Spinal cord (tissue), 9 donors: ENCODE measurements at regions not wholly inside any gene's neighbourhood (a gene's known extent, or its start where the extent isn't known, plus 50 kb on each side); places are given as distances from the start of the nearest gene placed in this dataset.

Source experiments
- DNase-seq, 6 donors: peaks; one replicate each; pipeline versions ENCODE4 v3.0.0 to v3.0.0-alpha.2; 2013 to 2015; ENCODE audit warnings: low spot score in 6 of 6, low read depth in 4 of 6
- H3K27ac ChIP-seq: one replicate; pipeline ENCODE4 v1.5.1; 2013; ENCODE audit warnings: low read depth, low read length, control low read depth
- H3K27me3 ChIP-seq: one replicate; pipeline ENCODE4 v1.6.1; 2013; ENCODE audit warnings: low read length; ENCODE audit not compliant: control insufficient read depth, insufficient read depth
- H3K36me3 ChIP-seq: one replicate; pipeline ENCODE4 v1.6.1; 2013; ENCODE audit warnings: low read length; ENCODE audit not compliant: control insufficient read depth, insufficient read depth
- H3K4me1 ChIP-seq: one replicate; pipeline ENCODE4 v1.6.1; 2013; ENCODE audit warnings: low read length; ENCODE audit not compliant: control insufficient read depth, insufficient read depth
- H3K4me3 ChIP-seq: one replicate; pipeline ENCODE4 v1.5.1; 2013; ENCODE audit warnings: low read depth, low read length, control low read depth
- H3K9me3 ChIP-seq: one replicate; pipeline ENCODE4 v1.6.1; 2013; ENCODE audit warnings: low read length; ENCODE audit not compliant: control insufficient read depth, insufficient read depth
- WGBS: methylation state at CpG from one replicate; pipeline ENCODE4 v1.1.5; 2013; ENCODE audit warnings: missing lambda C conversion rate; ENCODE audit not compliant: insufficient coverage; 5-methylcytosine and 5-hydroxymethylcytosine counted together
- donor health status: healthy.

DNA sequence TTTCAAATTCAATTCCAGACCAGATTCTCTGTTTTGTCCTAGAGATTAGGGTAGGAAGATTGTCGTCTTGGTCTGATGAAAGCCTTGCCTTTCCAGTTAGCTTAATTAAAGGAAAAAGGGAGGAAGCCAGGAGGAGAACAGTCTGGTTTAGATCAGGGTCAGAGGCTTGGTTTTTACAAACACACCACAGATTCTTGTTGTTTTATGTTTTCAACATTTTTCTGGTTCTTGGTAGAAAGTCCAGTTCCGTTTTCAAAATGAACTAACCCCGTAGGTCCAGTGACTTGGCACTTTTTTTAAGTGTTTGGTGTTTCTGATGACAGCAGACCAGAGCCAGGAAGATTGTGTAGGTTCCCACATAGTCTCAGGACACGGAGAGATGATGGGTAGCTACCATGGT, 167.1 kb upstream of the INHBA start:
- no peaks in the 10 kb centered on the region for H3K36me3 ChIP-seq
- no peak overlapping the region for H3K4me3 ChIP-seq
- peaks cover 7% of the 10 kb centered on the region for H3K9me3 ChIP-seq
- no peak for DNase-seq
- WGBS, result 76% methylated on average over 2 of the region's 4 CpGs
- H3K27me3 ChIP-seq, result no peaks in the 10 kb centered on the region
- no peaks in the 10 kb centered on the region for H3K4me1 ChIP-seq
- no peak overlapping the region for H3K27ac ChIP-seq

DNA sequence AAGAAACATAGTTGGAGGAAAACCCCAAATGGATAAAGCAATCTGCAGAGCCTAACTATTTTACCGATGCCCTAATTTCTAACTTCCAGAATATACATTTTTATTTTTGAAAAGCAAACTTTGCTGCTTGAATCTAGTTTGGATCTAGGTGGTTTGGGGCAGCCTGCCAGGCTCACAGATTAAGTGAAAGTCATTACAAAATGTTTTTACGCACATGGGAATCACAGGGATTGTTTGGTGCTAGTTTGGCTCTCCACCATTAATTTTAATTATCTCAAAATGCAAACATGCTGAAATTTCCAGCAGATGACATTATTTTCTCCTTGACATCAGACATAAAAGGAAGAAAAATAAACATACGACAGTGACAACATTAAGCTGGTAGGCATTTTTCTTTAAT, 166.7 kb upstream of the INHBA start:
- H3K4me3 ChIP-seq, result no peak overlapping the region
- no peak for DNase-seq
- no peaks in the 10 kb centered on the region for H3K36me3 ChIP-seq
- peaks cover 7% of the 10 kb centered on the region for H3K9me3 ChIP-seq
- WGBS, result no CpG with 5 or more reads among the region's 3 CpGs
- no peaks in the 10 kb centered on the region for H3K27me3 ChIP-seq
- H3K27ac ChIP-seq, result no peak overlapping the region
- no peaks in the 10 kb centered on the region for H3K4me1 ChIP-seq

DNA sequence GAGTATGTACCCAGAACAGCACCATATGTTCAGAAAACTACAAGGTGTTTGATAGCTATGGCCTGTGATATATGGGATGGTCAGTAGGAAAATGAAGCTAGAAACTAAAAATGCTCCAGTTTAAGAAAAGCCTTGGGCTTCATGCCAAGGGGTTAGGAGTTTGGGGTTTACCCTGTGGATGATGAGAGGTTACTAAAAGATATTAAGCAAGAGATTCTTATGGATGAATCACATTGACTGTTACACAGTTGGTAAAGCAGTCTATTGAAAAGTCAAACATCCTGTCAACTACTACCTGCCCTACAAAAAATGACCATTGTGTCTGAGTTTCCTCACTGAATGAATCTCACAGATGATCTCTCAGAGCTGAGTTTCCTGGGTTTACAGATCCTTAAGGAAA, 166.2 kb upstream of the INHBA start:
- Histone ChIP-seq H3K9me3 (peaks cover 7% of the 10 kb centered on the region), H3K36me3 (no peaks in the 10 kb centered on the region), H3K4me1 (no peaks in the 10 kb centered on the region), H3K27me3 (no peaks in the 10 kb centered on the region), H3K27ac (no peak overlapping the region), H3K4me3 (no peak overlapping the region)
- DNase-seq, result no peak

GRCh38 chr7:41867639-41868280, 164.9 kb upstream of the INHBA start:
- Histone ChIP-seq H3K9me3 (peaks cover 7% of the 10 kb centered on the region), H3K27ac (no peak overlapping the region), H3K4me3 (no peak overlapping the region), H3K27me3 (no peaks in the 10 kb centered on the region), H3K4me1 (no peaks in the 10 kb centered on the region), H3K36me3 (no peaks in the 10 kb centered on the region)
- no CpG with 5 or more reads among the region's 2 CpGs for whole genome bisulfite sequencing
- peak in 1 of 6 donors; percentile 65 for DNase-seq

DNA sequence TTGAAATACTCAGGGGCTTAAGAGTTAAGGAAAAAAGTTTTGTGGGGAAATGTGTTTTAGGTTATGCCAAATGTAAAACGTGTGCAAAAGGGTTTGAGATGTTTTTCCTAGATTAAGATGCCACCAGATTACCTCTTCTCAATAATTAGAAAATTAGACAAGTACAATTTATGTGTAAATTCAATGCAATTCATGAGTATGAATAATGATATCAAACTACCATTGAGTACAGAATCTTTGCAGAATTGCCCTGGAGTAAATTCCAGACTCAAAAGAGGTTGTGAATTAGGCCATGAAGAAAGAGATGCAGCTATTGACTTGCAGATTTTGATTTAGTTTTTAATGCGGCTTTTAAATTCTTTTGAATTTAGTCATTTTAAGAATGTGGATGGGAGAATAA, 159.4 kb upstream of the INHBA start:
- Histone ChIP-seq H3K9me3 (peaks cover 7% of the 10 kb centered on the region), H3K27me3 (no peaks in the 10 kb centered on the region), H3K27ac (no peak overlapping the region), H3K4me1 (no peaks in the 10 kb centered on the region), H3K36me3 (no peaks in the 10 kb centered on the region), H3K4me3 (no peak overlapping the region)
- DNase-seq, result no peak
- no CpG with 5 or more reads among the region's 2 CpGs for WGBS

DNA sequence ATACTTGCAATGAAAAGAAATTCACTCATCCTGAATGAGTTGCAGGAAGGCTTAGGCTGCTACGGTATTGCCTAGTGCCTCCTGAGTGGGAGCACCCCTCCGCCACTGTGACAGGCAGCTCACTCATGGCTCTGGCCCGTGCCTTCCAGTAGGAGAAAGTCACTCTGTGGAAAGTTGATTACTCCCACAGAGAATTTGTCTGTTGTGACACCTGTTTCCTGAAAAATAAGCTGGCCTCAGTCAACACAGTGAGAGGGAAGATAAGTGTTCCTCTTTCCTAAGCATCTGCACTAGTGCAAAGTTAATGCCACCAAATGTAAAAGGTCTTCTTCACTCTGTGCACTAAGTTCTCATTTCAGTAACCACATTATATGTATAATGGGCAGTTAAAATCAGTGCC, 158.8 kb upstream of the INHBA start:
- no peaks in the 10 kb centered on the region for H3K4me1 ChIP-seq
- DNase-seq, result no peak
- 63% methylated on average over 2 of the region's 3 CpGs for WGBS
- no peak overlapping the region for H3K27ac ChIP-seq
- no peaks in the 10 kb centered on the region for H3K27me3 ChIP-seq
- H3K36me3 ChIP-seq, result no peaks in the 10 kb centered on the region
- no peak overlapping the region for H3K4me3 ChIP-seq
- H3K9me3 ChIP-seq, result peaks cover 7% of the 10 kb centered on the region

DNA sequence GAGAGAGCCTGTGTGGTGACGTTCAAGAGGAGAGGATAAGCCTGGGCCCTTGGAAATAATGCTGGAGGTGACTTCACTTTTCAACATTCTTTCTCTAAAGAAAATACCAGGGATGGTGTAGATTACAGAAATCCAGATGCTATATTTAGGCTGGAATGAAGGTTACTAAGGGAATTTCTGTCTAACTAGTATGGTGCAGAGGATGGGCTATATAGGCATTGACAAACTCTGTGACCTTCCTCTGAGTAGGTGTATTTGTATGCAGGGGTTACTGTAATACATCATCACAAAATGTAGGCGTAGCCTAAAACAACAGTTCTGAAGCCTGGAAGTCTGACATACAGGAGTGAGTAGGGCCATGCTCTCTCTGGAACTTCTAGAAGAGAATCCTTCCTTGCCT, 155.3 kb upstream of the INHBA start:
- WGBS, result 100% methylated on average over 1 of the region's 2 CpGs
- no peaks in the 10 kb centered on the region for H3K27me3 ChIP-seq
- DNase-seq, result no peak
- H3K27ac ChIP-seq, result no peak overlapping the region
- H3K4me3 ChIP-seq, result no peak overlapping the region
- no peaks in the 10 kb centered on the region for H3K36me3 ChIP-seq
- H3K4me1 ChIP-seq, result no peaks in the 10 kb centered on the region
- H3K9me3 ChIP-seq, result no peaks in the 10 kb centered on the region

GRCh38 chr7:41855798-41856197, 152.9 kb upstream of the INHBA start:
- Histone ChIP-seq H3K27ac (no peak overlapping the region), H3K4me1 (no peaks in the 10 kb centered on the region), H3K4me3 (no peak overlapping the region), H3K27me3 (no peaks in the 10 kb centered on the region), H3K9me3 (no peaks in the 10 kb centered on the region), H3K36me3 (no peaks in the 10 kb centered on the region)
- WGBS, result no CpG with 5 or more reads among the region's 1 CpG
- DNase-seq, result no peak

DNA sequence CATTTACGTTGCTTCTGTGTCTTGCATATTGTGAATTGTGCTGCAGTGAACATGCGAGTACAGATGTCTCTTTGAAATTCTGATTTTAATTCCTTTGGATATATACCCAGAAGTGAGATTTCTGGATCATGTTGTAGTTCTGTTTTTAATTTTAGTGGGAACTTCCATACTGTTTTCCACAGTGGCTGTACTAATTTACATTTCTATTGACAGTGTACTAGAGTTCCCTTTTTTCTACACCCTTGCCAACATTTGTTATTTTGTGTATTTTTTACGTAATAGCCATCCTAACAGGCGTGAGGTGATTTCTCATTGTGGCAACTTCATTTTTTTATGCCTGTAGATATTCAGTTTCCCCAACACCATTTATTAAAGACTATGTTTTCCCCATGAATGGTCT, 144.7 kb upstream of the INHBA start:
- H3K4me3 ChIP-seq, result no peak overlapping the region
- no peak overlapping the region for H3K27ac ChIP-seq
- no peaks in the 10 kb centered on the region for H3K27me3 ChIP-seq
- DNase-seq, result no peak
- WGBS, result 90% methylated on average over 2 of the region's 4 CpGs
- no peaks in the 10 kb centered on the region for H3K36me3 ChIP-seq
- peaks cover 2% of the 10 kb centered on the region for H3K9me3 ChIP-seq
- no peaks in the 10 kb centered on the region for H3K4me1 ChIP-seq

- no peaks in the 10 kb centered on the region for H3K36me3 ChIP-seq
- no peak overlapping the region for H3K4me3 ChIP-seq
- no peak overlapping the region for H3K27ac ChIP-seq
- H3K4me1 ChIP-seq, result no peaks in the 10 kb centered on the region
- no CpG with 5 or more reads among the region's 1 CpG for WGBS
- peaks cover 2% of the 10 kb centered on the region for H3K9me3 ChIP-seq
- no peak for DNase-seq
- no peaks in the 10 kb centered on the region for H3K27me3 ChIP-seq
These were observed 144.3 kb upstream of the INHBA start for GRCh38 chr7:41847151-41847550.
